ENCODE measurements at regions not wholly inside any gene's neighbourhood (a gene's known extent, or its start where the extent isn't known, plus 50 kb on each side); places are given as distances from the start of the nearest gene placed in this dataset.

- DNase-seq (no peak), ATAC-seq (no peak)
- Histone ChIP-seq H3K36me3 (no peaks in the 10 kb centered on the region), H3K4me3 (no peak overlapping the region), H3K27me3 (peaks cover 0 to 26% (median 0%) of the 10 kb centered on the region in 9 donors), H3K9me3 (peaks cover 0 to 19% (median 4%) of the 10 kb centered on the region in 12 donors), H3K4me1 (no peaks in the 10 kb centered on the region), H3K27ac (no peak overlapping the region)
- TF ChIP-seq POLR2A (IDR thresholded peaks at IDR 0.05) (no peak), CTCF (IDR thresholded peaks at IDR 0.05) (no peak)
- intact Hi-C loops (cut with DNase I): no loop called here
- 69 to 79% (median 76%) methylated on average over 6 of the region's 6 CpGs for whole genome bisulfite sequencing, 4 donors
These were observed 61.6 kb upstream of the GPR26 start for GRCh38 chr10:123604506-123604905.

DNA sequence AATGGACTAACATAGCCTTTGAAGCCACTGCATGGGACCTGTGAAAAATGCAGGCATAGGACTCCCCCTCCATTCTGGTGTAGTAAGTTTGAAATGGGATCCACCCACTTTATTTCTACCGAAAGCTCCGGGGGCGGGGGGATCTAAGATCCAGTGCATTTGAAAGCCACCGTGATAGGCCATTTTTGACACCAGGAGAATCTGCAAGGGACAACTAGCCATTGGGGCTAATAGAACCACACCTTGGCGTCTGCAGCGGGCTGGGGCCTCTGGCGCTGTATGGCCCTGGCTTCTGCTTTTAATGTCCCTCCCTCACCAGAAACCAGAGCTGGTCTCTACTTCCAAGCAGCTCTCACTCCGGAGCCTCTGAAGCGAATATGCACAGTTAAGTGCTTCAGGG is 60.1 kb upstream of the GPR26 start:
- peaks cover 0 to 32% (median 0%) of the 10 kb centered on the region in 9 donors for H3K27me3 ChIP-seq
- H3K4me3 ChIP-seq: no peak overlapping the region
- TF ChIP-seq POLR2A (IDR thresholded peaks at IDR 0.05): no peak
- TF ChIP-seq CTCF (IDR thresholded peaks at IDR 0.05): no peak
- H3K27ac ChIP-seq: no peak overlapping the region
- intact Hi-C loops (cut with DNase I): no loop called here
- H3K4me1 ChIP-seq: no peaks in the 10 kb centered on the region
- ATAC-seq: no peak
- DNase-seq: peak in 1 of 5 donors; percentile 6
- WGBS, 4 donors: 67 to 85% (median 80%) methylated on average over 9 of the region's 9 CpGs
- H3K36me3 ChIP-seq: no peaks in the 10 kb centered on the region
- H3K9me3 ChIP-seq: peaks cover 0 to 11% (median 4%) of the 10 kb centered on the region in 12 donors

DNA sequence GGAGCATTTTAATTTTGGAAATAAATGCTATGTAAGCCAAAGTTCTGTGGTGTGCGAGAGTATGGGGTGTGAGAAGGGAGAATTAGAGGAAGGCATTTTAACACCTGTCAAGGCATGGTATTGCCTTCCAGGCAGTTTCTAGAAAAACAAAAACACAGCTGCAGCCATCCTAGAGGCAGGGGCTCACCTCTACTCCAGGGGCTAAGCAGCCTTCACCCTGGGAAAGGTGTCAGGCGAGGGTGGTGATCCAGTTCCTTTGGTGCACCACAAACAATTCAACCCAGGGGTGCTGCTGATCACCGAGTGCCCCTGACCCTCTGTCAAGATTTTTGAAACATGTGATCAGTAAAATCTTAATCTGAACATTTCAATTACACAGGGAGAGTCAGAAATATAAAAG is 59.2 kb upstream of the GPR26 start:
- ATAC-seq (no peak), DNase-seq (no peak)
- Histone ChIP-seq H3K4me1 (no peaks in the 10 kb centered on the region), H3K4me3 (no peak overlapping the region), H3K27me3 (peaks cover 0 to 32% (median 0%) of the 10 kb centered on the region in 9 donors), H3K9me3 (peaks cover 0 to 3% (median 0%) of the 10 kb centered on the region in 12 donors), H3K27ac (no peak overlapping the region), H3K36me3 (no peaks in the 10 kb centered on the region)
- TF ChIP-seq CTCF (IDR thresholded peaks at IDR 0.05) (no peak), POLR2A (IDR thresholded peaks at IDR 0.05) (no peak)
- WGBS, 4 donors: 8 to 19% (median 12%) methylated on average over 3 of the region's 3 CpGs
- intact Hi-C loops (cut with DNase I): no loop called here

DNA sequence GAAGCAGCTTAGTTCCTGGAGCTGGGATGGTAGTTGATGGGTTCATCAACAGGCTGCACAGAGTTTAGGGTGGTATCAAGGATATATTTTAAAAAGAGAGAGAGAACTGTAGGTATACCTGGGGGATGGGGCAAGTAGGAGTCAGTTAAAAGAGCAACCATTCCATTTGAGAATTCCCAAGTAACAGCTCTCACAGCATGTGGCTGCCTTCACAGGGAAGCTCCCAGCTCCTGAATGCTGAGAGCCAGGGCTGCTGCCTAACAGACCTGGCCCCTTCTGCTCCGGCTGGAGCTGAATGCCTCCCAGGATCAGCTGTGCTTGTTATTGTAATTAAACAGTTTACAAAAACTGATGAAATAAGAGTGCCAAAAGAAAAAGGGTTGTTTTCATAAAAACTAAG is 58.8 kb upstream of the GPR26 start:
- TF ChIP-seq POLR2A (IDR thresholded peaks at IDR 0.05): no peak
- TF ChIP-seq CTCF (IDR thresholded peaks at IDR 0.05): no peak
- H3K27me3 ChIP-seq: peaks cover 0 to 32% (median 0%) of the 10 kb centered on the region in 9 donors
- no peak for ATAC-seq
- WGBS, 4 donors: 0 to 5% (median 2%) methylated on average over 1 of the region's 1 CpG
- no peaks in the 10 kb centered on the region for H3K4me1 ChIP-seq
- DNase-seq: no peak
- no peaks in the 10 kb centered on the region for H3K36me3 ChIP-seq
- H3K27ac ChIP-seq: no peak overlapping the region
- no peak overlapping the region for H3K4me3 ChIP-seq
- no peaks in the 10 kb centered on the region for H3K9me3 ChIP-seq
- intact Hi-C loops (cut with DNase I): no loop called here
